Peyer's patch (tissue), 4 donors: ENCODE measurements at regions not wholly inside any gene's neighbourhood (a gene's known extent, or its start where the extent isn't known, plus 50 kb on each side); places are given as distances from the start of the nearest gene placed in this dataset.

Source experiments
- POLR2A ChIP-seq, 2 donors: fragments of 450-650 bp; IDR thresholded peaks; one replicate each; pipeline ENCODE4 v1.5.1; 2017; ENCODE audit warnings: antibody characterized with exemption in 2 of 2, mild to moderate bottlenecking in 2 of 2, moderate library complexity in 2 of 2
- TF ChIP-seq, protein P1 (sequence below), 6 experiments: fragments of 450-650 bp in 4 of 6; fragments of 200-600 bp in 2 of 6; sonication (generic) in 1 of 6; IDR thresholded peaks; one replicate each; pipeline ENCODE4 v1.5.1; 2017 to 2019; ENCODE audit warnings: antibody characterized with exemption in 6 of 6, mild to moderate bottlenecking in 3 of 6, moderate library complexity in 1 of 6

DNA sequence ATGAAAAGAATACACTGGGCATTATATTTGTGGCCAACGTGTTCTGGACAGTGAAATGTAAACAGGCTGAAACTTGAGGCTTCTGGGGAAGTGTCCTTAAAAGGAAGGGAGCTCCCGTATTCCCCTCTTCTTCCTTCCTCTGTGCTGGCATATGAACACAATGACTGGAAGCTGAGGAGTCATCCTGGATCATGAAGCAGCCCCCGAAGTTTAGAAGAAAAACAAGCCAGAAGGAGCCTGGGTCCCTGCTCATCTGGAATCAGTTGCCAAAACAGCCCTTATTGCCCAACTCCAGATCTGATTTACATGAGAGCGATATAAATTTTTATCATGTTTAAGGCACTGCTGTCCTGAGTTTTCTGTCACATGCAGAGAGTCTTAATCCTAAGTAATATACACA, 65.4 kb upstream of the SLC1A1 start:
- TF ChIP-seq POLR2A (IDR thresholded peaks at IDR 0.05) = no peak
- TF ChIP-seq, protein P1, sequence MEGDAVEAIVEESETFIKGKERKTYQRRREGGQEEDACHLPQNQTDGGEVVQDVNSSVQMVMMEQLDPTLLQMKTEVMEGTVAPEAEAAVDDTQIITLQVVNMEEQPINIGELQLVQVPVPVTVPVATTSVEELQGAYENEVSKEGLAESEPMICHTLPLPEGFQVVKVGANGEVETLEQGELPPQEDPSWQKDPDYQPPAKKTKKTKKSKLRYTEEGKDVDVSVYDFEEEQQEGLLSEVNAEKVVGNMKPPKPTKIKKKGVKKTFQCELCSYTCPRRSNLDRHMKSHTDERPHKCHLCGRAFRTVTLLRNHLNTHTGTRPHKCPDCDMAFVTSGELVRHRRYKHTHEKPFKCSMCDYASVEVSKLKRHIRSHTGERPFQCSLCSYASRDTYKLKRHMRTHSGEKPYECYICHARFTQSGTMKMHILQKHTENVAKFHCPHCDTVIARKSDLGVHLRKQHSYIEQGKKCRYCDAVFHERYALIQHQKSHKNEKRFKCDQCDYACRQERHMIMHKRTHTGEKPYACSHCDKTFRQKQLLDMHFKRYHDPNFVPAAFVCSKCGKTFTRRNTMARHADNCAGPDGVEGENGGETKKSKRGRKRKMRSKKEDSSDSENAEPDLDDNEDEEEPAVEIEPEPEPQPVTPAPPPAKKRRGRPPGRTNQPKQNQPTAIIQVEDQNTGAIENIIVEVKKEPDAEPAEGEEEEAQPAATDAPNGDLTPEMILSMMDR (IDR thresholded peaks at IDR 0.05) = no peak
